Osteoblast (primary cell): ENCODE measurements at regions not wholly inside any gene's neighbourhood (a gene's known extent, or its start where the extent isn't known, plus 50 kb on each side); places are given as distances from the start of the nearest gene placed in this dataset.
A peak's percentile ranks its signal among the peaks of the same experiment; 100 is the strongest.

Source experiments
- DNase-seq: peaks from one replicate; pipeline ENCODE4 v3.0.0; 2011; ENCODE audit warnings: low spot score, mixed read lengths; ENCODE audit not compliant: insufficient read length; ENCODE audit errors: missing footprints
- H2AFZ ChIP-seq: 2 replicates; pipeline ENCODE4 v1.6.0; 2011; ENCODE audit warnings: mild to moderate bottlenecking, low read length
- H3K27ac ChIP-seq: 2 replicates; pipeline ENCODE4 v1.5.1; 2011; ENCODE audit warnings: mild to moderate bottlenecking, low read depth, low read length, moderate library complexity
- H3K27me3 ChIP-seq: 2 replicates; pipeline ENCODE4 v1.6.0; 2012; ENCODE audit warnings: mild to moderate bottlenecking, control low read depth, inconsistent platforms, low read length, moderate library complexity; ENCODE audit not compliant: insufficient read depth
- H3K36me3 ChIP-seq: 2 replicates; pipeline ENCODE4 v1.5.1; 2011; ENCODE audit warnings: mild to moderate bottlenecking, low read length, control low read depth, moderate library complexity; ENCODE audit not compliant: insufficient read depth
- H3K4me1 ChIP-seq: 2 replicates; pipeline ENCODE4 v1.5.1; 2011; ENCODE audit warnings: mild to moderate bottlenecking, low read length, control low read depth, moderate library complexity; ENCODE audit not compliant: insufficient read depth
- H3K4me2 ChIP-seq: 2 replicates; pipeline ENCODE4 v1.6.0; 2011; ENCODE audit warnings: mild to moderate bottlenecking, low read length; ENCODE audit not compliant: insufficient read depth
- H3K4me3 ChIP-seq: fragments of 200-600 bp; sonication (generic); 3 replicates; pipeline ENCODE4 v1.5.1; 2012; ENCODE audit warnings: mild to moderate bottlenecking, low read length, inconsistent platforms; ENCODE audit not compliant: insufficient read depth
- H3K79me2 ChIP-seq: 2 replicates; pipeline ENCODE4 v1.6.0; 2012; ENCODE audit warnings: mild to moderate bottlenecking, low read length, control low read depth, inconsistent platforms; ENCODE audit not compliant: insufficient read depth
- H3K9me3 ChIP-seq: 2 replicates; pipeline ENCODE4 v1.5.1; 2011; ENCODE audit warnings: low read depth, low read length, control low read depth
- H4K20me1 ChIP-seq: 2 replicates; pipeline ENCODE4 v1.6.0; 2012; ENCODE audit warnings: mild to moderate bottlenecking, low read length, control low read depth; ENCODE audit not compliant: insufficient read depth
- CTCF ChIP-seq: IDR thresholded peaks from 2 replicates; pipeline ENCODE4 v1.5.1; 2011; ENCODE audit warnings: mild to moderate bottlenecking, low read depth, low read length, moderate library complexity; ENCODE audit errors: extremely low read depth

GRCh38 chr5:67795781-67796477, 419.6 kb upstream of the PIK3R1 start:
- no peaks in the 10 kb centered on the region for H3K27me3 ChIP-seq
- H3K4me3 ChIP-seq: no peak overlapping the region
- peaks cover 11% of the 10 kb centered on the region for H3K4me1 ChIP-seq
- no peaks in the 10 kb centered on the region for H3K79me2 ChIP-seq
- no peaks in the 10 kb centered on the region for H4K20me1 ChIP-seq
- H3K4me2 ChIP-seq: no peak overlapping the region
- H2AFZ ChIP-seq: no peak overlapping the region
- no peak for TF ChIP-seq CTCF
- peak; percentile 41 for DNase-seq
- no peaks in the 10 kb centered on the region for H3K36me3 ChIP-seq
- H3K9me3 ChIP-seq: no peaks in the 10 kb centered on the region
- H3K27ac ChIP-seq: no peak overlapping the region

GRCh38 chr5:67793966-67794365, 421.6 kb upstream of the PIK3R1 start:
- no peak overlapping the region for H2AFZ ChIP-seq

GRCh38 chr5:67793418-67793817, 422.1 kb upstream of the PIK3R1 start:
- Histone ChIP-seq H3K4me3 (no peak overlapping the region), H3K36me3 (no peaks in the 10 kb centered on the region), H3K4me1 (no peaks in the 10 kb centered on the region), H3K27ac (no peak overlapping the region), H3K79me2 (no peaks in the 10 kb centered on the region), H4K20me1 (no peaks in the 10 kb centered on the region), H3K9me3 (no peaks in the 10 kb centered on the region), H2AFZ (no peak overlapping the region), H3K4me2 (no peak overlapping the region), H3K27me3 (no peaks in the 10 kb centered on the region)
- no peak for TF ChIP-seq CTCF
- DNase-seq: no peak

More at GRCh38 chr5:67793966-67794365, 421.6 kb upstream of the PIK3R1 start:
- Histone ChIP-seq H3K79me2 (no peaks in the 10 kb centered on the region), H3K9me3 (no peaks in the 10 kb centered on the region), H3K27me3 (no peaks in the 10 kb centered on the region), H3K4me3 (no peak overlapping the region), H3K4me1 (no peaks in the 10 kb centered on the region), H3K4me2 (no peak overlapping the region), H4K20me1 (no peaks in the 10 kb centered on the region), H3K36me3 (no peaks in the 10 kb centered on the region), H3K27ac (no peak overlapping the region)
- DNase-seq: no peak
- no peak for TF ChIP-seq CTCF

GRCh38 chr5:67792891-67793290, 422.7 kb upstream of the PIK3R1 start:
- H3K79me2 ChIP-seq: no peaks in the 10 kb centered on the region
- no peaks in the 10 kb centered on the region for H3K9me3 ChIP-seq
- H3K27me3 ChIP-seq: no peaks in the 10 kb centered on the region
- no peak overlapping the region for H3K27ac ChIP-seq
- H3K36me3 ChIP-seq: no peaks in the 10 kb centered on the region
- no peak overlapping the region for H3K4me3 ChIP-seq
- DNase-seq: no peak
- no peak overlapping the region for H3K4me2 ChIP-seq
- TF ChIP-seq CTCF: no peak
- no peaks in the 10 kb centered on the region for H3K4me1 ChIP-seq
- H4K20me1 ChIP-seq: no peaks in the 10 kb centered on the region
- no peak overlapping the region for H2AFZ ChIP-seq
